SJSA1 (cell line): ENCODE measurements at regions not wholly inside any gene's neighbourhood (a gene's known extent, or its start where the extent isn't known, plus 50 kb on each side); places are given as distances from the start of the nearest gene placed in this dataset.
"Not testable (repeated sequence)": the region's sequence is repeated elsewhere in the genome, so short reads cannot be mapped to it uniquely, and the experiment has no call there.

Experiments used
- DNase-seq, 2 experiments: peaks; one replicate each; pipeline ENCODE4 v3.0.0-alpha.2; 2015 to 2020; ENCODE audit warnings: low spot score in 2 of 2, low read depth in 1 of 2
- H3K27ac ChIP-seq: fragments of 250-450 bp; sonication (Bioruptor Pico); 2 replicates; pipeline ENCODE4 v1.5.1; 2020; ENCODE audit warnings: mild to moderate bottlenecking, moderate library complexity
- H3K27me3 ChIP-seq: fragments of 250-450 bp; sonication (Bioruptor Pico); replicated peaks from 2 replicates; pipeline ENCODE4 v1.5.1; 2020; ENCODE audit warnings: mild to moderate bottlenecking, moderate library complexity
- H3K36me3 ChIP-seq: fragments of 250-450 bp; sonication (Bioruptor Pico); 2 replicates; pipeline ENCODE4 v1.5.1; 2020; ENCODE audit warnings: mild to moderate bottlenecking
- H3K4me1 ChIP-seq: fragments of 250-450 bp; sonication (Bioruptor Pico); replicated peaks from 2 replicates; pipeline ENCODE4 v1.6.1; 2021; ENCODE audit warnings: mild to moderate bottlenecking
- H3K4me3 ChIP-seq: fragments of 250-450 bp; sonication (Bioruptor Pico); 2 replicates; pipeline ENCODE4 v1.5.1; 2020; ENCODE audit warnings: mild to moderate bottlenecking
- H3K9me3 ChIP-seq: fragments of 250-450 bp; sonication (Bioruptor Pico); replicated peaks from 2 replicates; pipeline ENCODE4 v1.5.1; 2020; ENCODE audit warnings: mild to moderate bottlenecking

- H3K4me3 ChIP-seq, result no peak overlapping the region
- DNase-seq, result no peak
- no peaks in the 10 kb centered on the region for H3K4me1 ChIP-seq
- no peaks in the 10 kb centered on the region for H3K36me3 ChIP-seq
- H3K9me3 ChIP-seq, result 0 out of 2 replicates have a peak, but pooled peaks cover 2% of the 10 kb centered on the region
- no peak overlapping the region for H3K27ac ChIP-seq
- H3K27me3 ChIP-seq, result no peaks in the 10 kb centered on the region
These were observed 197.4 kb upstream of the SLC38A2 start for GRCh38 chr12:46569826-46570439.

GRCh38 chr12:46567667-46568066, 195.1 kb upstream of the SLC38A2 start:
- no peak for DNase-seq

GRCh38 chr12:46562625-46563225, 190.2 kb upstream of the SLC38A2 start:
- Histone ChIP-seq H3K4me3 (no peak overlapping the region), H3K4me1 (peaks cover 21% of the 10 kb centered on the region), H3K9me3 (0 out of 2 replicates have a peak, but pooled peaks cover 2% of the 10 kb centered on the region), H3K36me3 (no peaks in the 10 kb centered on the region), H3K27ac (peak overlapping the region; percentile 91), H3K27me3 (no peaks in the 10 kb centered on the region)
- peak; percentile 61 to 82 for DNase-seq

More at GRCh38 chr12:46567667-46568066, 195.1 kb upstream of the SLC38A2 start:
- Histone ChIP-seq H3K4me1 (peaks cover 8% of the 10 kb centered on the region), H3K27ac (no peak overlapping the region), H3K27me3 (no peaks in the 10 kb centered on the region), H3K9me3 (0 out of 2 replicates have a peak, but pooled peaks cover 2% of the 10 kb centered on the region), H3K36me3 (no peaks in the 10 kb centered on the region), H3K4me3 (no peak overlapping the region)

DNA sequence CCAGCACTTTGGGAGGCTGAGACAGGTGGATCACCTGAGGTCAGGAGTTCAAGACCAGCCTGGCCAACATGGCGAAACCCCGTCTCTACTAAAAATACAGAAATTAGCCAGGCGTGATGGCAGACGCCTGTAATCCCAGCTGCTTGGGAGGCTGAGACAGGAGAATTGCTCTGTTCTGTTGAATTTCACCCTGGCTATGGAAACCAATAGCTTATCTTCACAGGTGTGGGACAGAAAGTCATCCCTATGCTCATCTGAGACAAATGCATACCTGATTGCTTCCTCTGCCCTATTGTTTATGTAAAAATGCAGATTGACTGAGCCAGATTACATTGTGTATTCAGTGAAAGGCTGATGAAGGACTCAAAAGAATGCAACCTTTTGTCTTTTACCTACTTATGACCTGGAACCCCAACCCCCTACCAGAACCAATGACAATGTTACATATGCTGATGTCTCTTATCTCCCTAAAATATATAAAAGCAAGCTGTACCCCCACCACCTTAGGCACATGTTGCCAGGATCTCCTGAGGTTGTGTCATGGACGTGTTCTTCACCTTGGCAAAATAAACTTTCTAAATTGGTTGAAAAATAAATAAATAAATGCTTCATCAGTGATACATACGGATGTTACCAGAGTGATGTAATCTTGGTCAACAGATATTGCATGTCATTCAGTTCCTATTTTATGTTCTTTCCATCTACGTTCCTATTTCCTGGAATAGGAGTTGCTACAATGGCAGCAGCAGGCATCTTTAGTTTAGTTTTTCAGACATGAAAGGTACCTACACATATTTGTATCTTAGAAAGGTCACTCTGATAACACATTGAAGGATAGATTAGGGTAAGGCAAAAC, 189.4 kb upstream of the SLC38A2 start:
- H3K4me3 ChIP-seq, H3K36me3 ChIP-seq, H3K9me3 ChIP-seq, H3K27me3 ChIP-seq: not testable (repeated sequence)
- H3K27ac ChIP-seq, result peak overlapping the region; percentile 91
- DNase-seq, result peak in 1 of 2 experiments; percentile 49
- H3K4me1 ChIP-seq, result peaks cover 29% of the 10 kb centered on the region

DNA sequence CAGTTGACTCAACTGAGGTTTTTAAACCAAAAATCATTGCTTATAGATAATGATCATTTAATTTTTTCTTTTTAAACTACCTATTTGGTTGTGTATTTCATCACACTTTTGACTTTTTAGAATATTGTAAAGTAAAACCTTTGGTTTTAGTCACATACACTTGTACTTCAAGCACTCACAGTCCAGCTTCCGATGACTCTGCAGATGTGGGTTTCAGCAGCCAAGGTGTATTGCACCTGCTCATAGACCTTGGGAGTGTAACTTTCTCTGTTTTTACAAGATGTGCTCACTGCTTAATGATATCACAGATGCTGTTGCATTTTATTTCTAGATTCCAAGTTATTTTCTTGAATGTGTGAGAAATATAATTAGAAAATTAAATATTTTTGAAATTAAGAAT, 188.3 kb upstream of the SLC38A2 start:
- no peaks in the 10 kb centered on the region for H3K36me3 ChIP-seq
- DNase-seq, result no peak
- H3K27ac ChIP-seq, result no peak overlapping the region

GRCh38 chr12:46560089-46560488, 187.5 kb upstream of the SLC38A2 start:
- H3K9me3 ChIP-seq, result no peaks in the 10 kb centered on the region

More for the DNA sequence above, 188.3 kb upstream of the SLC38A2 start:
- Histone ChIP-seq H3K27me3 (no peaks in the 10 kb centered on the region), H3K9me3 (no peaks in the 10 kb centered on the region), H3K4me1 (peaks cover 40% of the 10 kb centered on the region), H3K4me3 (no peak overlapping the region)

GRCh38 chr12:46559311-46559710, 186.7 kb upstream of the SLC38A2 start:
- no peak overlapping the region for H3K4me3 ChIP-seq
- H3K36me3 ChIP-seq, result no peaks in the 10 kb centered on the region
- no peaks in the 10 kb centered on the region for H3K27me3 ChIP-seq
- peaks cover 56% of the 10 kb centered on the region for H3K4me1 ChIP-seq
- no peak for DNase-seq
- H3K9me3 ChIP-seq, result no peaks in the 10 kb centered on the region
- no peak overlapping the region for H3K27ac ChIP-seq

More at GRCh38 chr12:46560089-46560488, 187.5 kb upstream of the SLC38A2 start:
- H3K27ac ChIP-seq, result no peak overlapping the region
- no peak overlapping the region for H3K4me3 ChIP-seq
- H3K27me3 ChIP-seq, result no peaks in the 10 kb centered on the region
- H3K4me1 ChIP-seq, result peaks cover 48% of the 10 kb centered on the region
- H3K36me3 ChIP-seq, result no peaks in the 10 kb centered on the region
- no peak for DNase-seq

- DNase-seq, result no peak
- Histone ChIP-seq H3K4me1 (peaks cover 61% of the 10 kb centered on the region), H3K9me3 (no peaks in the 10 kb centered on the region), H3K27me3 (no peaks in the 10 kb centered on the region), H3K4me3 (no peak overlapping the region), H3K36me3 (no peaks in the 10 kb centered on the region), H3K27ac (no peak overlapping the region)
These were observed 186.1 kb upstream of the SLC38A2 start for GRCh38 chr12:46558677-46559076.

DNA sequence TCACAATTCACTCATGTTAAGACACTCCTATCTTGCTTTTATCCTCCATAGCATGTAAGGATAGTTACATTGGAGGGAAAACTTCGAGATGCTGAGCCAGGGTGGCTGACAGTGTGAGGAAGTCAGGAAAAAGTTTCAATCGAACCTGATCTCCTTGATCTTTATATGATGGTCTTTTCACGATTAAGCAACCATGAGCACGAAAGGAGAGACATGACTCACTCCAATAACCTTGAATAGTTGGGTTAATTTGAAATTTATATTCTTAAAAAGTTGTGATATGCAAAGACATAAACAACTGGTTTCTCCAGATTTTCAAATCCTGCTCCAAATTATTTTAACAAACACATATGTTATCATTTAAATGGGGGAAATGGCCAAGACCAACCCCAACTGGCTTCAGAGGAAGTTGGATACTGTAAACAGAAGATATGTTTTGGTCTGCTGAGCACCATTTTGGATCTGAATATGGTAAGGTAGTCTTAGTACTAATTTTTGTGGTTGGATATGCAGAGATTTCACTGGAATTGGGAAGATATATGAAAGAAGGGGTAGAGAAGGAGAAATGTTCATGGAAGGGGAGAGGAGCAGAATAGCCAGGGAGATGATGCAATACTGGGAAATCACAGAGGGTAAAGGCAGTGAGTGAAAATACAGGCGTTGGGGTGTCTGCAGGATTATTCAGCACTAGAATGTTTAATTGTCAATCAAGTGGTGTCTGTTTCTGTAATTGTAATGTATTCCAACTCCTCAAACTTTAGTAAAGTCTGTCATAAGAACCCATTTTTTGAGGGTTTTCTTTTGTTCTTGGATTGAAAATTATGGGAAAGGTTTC, 185.2 kb upstream of the SLC38A2 start:
- Histone ChIP-seq H3K27me3 (no peaks in the 10 kb centered on the region), H3K9me3 (no peaks in the 10 kb centered on the region), H3K4me1 (peaks cover 62% of the 10 kb centered on the region), H3K4me3 (no peak overlapping the region), H3K36me3 (no peaks in the 10 kb centered on the region), H3K27ac (0 out of 2 replicates have a peak overlapping the region, but pooled peaks have one; percentile 84)
- no peak for DNase-seq

DNA sequence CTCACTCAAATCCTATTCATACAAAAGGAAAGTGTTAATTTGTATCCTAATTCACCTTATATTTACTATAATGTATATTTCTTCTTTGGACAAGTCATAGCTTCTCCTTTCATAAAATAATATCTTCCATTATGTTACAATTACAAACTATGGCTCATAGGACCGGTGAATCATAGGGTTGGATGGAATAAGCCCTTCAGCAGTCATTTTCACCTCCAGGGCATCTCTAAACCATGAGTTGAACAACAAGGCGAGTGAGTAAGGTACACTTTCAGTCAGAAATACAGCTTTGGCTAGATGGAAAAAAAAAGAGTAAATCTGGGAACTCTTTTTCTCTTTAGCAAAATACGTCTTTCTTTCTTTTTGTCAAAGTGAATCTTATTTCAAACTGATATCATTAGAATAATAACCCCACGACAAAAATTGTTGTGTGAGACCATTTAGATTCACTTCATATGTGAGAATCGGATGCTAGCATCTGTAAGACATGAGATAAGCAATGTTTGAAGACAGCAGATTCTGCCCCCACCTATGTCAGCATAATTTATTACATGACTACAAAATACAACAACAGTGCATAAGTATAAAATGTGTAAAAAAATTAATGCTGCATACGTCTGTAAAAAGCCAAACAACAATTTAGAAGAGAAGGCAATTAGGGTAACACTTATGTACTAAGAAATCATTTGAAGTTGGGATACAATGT, 184.4 kb upstream of the SLC38A2 start:
- Histone ChIP-seq H3K9me3 (no peaks in the 10 kb centered on the region), H3K27me3 (no peaks in the 10 kb centered on the region), H3K27ac (peak overlapping the region; percentile 84), H3K4me3 (no peak overlapping the region), H3K36me3 (no peaks in the 10 kb centered on the region), H3K4me1 (peaks cover 54% of the 10 kb centered on the region)
- DNase-seq, result peak in 1 of 2 experiments; percentile 44

DNA sequence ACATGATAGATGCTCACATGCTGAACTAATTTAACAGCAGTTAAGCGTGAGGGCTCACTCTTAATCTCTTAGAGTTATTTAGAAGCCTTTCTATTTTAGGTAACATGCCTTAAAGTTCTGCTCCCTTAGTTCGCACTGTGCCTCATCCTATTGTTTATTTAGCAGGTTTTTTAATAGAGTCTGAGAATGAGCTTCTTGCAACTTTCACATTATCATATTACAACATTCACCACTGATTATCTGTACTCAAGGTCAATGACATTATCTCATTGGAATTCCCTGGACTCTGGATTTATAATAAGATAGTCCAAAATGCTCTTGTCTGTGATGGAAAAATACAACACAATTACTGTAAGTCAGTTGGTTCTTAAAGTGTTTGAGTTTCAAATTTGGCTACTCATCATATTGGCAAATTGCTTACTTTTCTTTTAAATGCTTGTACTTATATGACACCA, 183.6 kb upstream of the SLC38A2 start:
- Histone ChIP-seq H3K9me3 (no peaks in the 10 kb centered on the region), H3K27me3 (no peaks in the 10 kb centered on the region), H3K4me3 (no peak overlapping the region), H3K4me1 (peaks cover 53% of the 10 kb centered on the region), H3K36me3 (no peaks in the 10 kb centered on the region), H3K27ac (peak overlapping the region; percentile 84)
- peak in 1 of 2 experiments; percentile 84 for DNase-seq

DNA sequence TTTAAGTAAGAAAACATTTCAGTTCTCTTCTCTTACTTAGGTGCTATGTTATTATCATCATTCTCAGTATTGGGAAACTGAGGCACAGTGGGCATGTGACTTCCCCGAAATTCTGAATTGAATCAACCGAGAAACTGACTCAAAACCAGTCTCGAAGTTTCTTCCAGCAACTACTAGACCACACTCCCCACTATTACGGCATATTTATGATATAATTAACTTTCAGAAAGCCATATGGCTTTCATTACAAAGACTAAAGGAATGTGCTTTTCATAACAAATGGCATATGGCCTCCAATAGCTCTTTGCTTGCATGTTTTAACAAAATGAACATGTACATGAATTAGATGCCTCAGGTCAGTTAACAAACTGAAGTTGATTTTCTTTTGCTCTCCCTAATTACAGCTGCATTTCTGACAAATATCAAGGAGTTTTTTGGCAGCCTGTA, 182.9 kb upstream of the SLC38A2 start:
- no peaks in the 10 kb centered on the region for H3K27me3 ChIP-seq
- H3K4me1 ChIP-seq, result peaks cover 60% of the 10 kb centered on the region
- H3K4me3 ChIP-seq, result no peak overlapping the region
- H3K9me3 ChIP-seq, result no peaks in the 10 kb centered on the region
- H3K27ac ChIP-seq, result peak overlapping the region; percentile 84
- H3K36me3 ChIP-seq, result no peaks in the 10 kb centered on the region
- DNase-seq, result peak in 1 of 2 experiments; percentile 71
